IPS DF 19.7 (cell line): ENCODE measurements at regions not wholly inside any gene's neighbourhood (a gene's known extent, or its start where the extent isn't known, plus 50 kb on each side); places are given as distances from the start of the nearest gene placed in this dataset.
"Not testable (repeated sequence)": the region's sequence is repeated elsewhere in the genome, so short reads cannot be mapped to it uniquely, and the experiment has no call there.

Source experiments
- DNase-seq: peaks from one replicate; pipeline ENCODE4 v3.0.0-alpha.2; 2013; ENCODE audit warnings: low read depth, low spot score

DNA sequence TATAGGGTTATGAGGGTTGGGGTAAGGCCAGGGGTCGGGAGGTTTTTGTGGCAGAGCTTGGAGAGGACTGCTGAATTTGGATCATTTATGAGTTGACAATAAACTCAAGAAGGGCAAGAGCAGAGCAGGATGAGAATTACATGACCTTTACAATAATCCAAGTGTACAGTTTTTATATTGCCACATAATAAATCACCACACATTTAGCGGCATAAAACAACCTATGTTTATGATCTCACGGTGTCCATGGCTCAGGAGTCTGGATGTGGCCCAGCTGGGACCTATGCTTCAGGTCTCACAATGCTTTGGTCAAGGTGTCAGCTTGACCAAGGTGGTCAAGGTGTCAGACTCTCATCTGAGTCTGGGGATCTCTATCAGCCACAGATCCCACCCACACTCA lies 118.3 kb upstream of the WSCD1 start:
- no peak for DNase-seq

DNA sequence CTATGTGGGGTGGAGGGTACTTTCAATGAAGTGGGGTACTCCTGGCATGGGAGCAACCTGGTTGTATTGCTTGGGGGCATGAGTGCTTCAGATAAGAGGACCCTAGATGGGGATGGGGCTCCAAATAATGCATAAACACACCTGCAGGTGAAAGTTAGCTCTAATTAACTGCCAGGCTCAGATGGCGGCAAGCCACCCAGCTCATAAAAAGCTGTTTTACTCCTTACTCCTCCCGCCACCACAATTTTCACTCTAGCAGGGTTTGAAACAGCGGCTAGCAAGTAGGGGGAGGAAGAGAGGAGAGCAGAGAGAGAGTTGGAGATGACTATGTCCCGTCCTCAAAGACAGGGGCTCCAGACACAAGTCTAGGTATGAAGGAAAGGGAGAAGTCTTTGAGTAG lies 117.7 kb upstream of the WSCD1 start:
- no peak for DNase-seq

- DNase-seq, result no peak
These were observed 114.4 kb upstream of the WSCD1 start for GRCh38 chr17:5955764-5956163.

GRCh38 chr17:5958850-5959249 lies 111.3 kb upstream of the WSCD1 start:
- DNase-seq, result no peak

GRCh38 chr17:5962371-5962770 lies 107.8 kb upstream of the WSCD1 start:
- DNase-seq, result no peak

GRCh38 chr17:5971969-5972368 lies 98.2 kb upstream of the WSCD1 start:
- DNase-seq, result no peak

DNA sequence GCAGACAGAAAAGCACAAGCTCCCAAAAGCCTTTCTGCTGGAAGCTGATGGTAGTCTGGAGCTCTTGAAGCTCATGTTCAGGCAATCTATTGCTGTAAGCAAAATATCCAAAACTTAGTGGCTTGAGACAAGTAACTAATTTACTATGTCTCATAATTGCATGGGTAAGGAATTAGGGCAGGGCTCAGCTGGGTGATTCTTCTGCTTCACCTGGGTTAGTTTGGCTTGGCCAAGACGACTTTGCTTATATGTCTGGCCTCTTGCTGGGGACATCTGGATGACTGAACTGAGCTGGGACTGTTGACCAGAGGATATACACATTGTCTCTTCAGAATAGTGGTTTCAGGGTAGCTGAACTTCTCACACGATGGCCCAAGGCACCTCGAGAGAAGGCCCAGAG lies 96.8 kb upstream of the WSCD1 start:
- DNase-seq, result no peak

DNA sequence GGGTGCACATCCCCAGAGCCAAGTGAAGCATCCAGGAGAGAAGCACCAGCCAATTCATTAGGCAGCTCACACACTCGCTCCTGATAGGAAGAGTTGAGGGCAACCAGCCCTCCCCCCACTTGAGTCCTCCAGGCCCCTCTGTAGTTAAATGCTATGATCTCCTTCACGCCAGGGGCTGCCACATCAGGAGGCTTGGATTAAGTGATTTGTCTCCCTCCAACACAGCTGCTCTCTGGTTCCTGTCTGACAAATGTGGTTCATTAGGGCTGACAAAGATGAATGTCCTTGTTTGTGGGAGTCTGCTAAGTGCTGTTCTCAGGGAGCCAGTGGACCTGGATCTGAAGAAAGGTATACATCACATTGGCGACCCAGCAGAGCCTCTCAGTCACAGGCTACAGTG lies 94.5 kb upstream of the WSCD1 start:
- no peak for DNase-seq

- DNase-seq, result no peak
These were observed 93.9 kb upstream of the WSCD1 start for GRCh38 chr17:5976251-5976650.

- no peak for DNase-seq
These were observed 91.7 kb upstream of the WSCD1 start for GRCh38 chr17:5978496-5978895.

DNA sequence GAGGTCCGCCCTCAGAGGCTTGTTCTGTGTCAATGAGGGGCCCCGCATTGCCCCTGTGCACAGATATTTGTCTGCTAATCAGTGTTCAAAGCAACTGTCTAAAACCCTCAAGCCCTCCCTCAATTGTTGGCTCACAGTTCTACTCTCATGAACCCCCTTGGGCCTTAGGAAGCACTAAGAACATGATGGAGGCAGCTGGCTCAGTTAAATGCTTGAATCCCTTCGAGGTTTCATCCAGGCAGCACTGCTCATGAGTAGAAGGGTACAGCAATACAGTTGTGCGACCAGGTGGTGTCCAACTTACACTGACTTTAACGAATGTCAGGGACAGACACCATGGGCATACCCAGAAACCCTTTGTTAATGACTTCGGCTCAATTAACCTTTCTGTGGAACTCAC lies 89.2 kb upstream of the WSCD1 start:
- no peak for DNase-seq

DNA sequence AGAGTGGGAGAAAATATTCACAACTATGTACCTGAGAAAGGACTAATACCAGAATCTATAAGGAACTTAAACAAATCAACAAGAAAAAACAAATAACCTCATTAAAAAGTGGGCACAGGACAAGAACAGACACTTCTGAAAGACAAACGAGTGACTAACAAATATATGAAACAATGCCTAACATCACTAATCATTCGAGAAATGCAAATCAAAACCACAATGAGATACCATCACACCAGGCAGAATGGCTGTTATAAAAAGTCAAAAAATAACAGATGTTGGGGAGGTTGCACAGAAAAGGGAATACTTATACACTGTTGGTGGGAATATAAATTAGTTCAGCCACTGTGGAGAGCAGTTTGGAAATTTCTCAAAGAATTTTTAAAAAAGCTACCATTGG lies 83.5 kb upstream of the WSCD1 start:
- no peak for DNase-seq

DNA sequence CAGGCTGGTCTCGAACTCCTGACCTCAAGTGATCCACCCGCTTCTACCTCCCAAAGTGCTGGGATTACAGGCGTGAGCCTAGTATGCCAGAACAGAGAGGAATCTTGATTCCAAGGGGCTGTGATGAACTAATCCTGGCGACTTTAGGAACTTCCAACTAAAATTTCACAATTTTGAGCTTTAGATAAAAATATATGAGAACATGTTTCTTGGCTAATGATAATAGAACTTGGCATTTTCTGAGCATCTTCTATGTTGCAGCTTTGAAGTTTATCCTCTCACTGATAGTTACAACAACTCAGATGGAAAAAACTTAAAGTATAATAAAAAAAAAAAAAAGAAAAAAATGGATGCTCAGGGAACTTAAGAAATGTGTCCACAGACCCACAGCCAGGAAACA lies 69.8 kb upstream of the WSCD1 start:
- DNase-seq, result no peak

DNA sequence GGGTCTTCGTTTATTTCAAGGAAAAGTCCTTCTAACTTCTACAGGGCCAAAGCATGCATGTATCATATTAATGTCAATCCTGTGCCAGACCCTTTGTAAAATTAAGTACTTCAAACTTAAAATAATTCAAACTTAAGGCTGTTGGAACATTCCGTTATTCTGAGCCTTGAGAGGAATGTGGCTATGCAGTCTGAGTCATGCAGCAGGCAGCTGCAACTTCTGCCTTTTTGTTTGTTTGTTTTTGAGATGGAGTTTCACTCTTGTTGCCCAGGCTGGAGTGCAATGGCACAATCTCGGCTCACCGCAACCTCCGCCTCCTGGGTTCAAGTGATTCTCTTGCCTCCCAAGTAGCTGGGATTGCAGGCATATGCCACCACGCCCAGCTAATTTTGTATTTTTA lies 67.0 kb upstream of the WSCD1 start:
- DNase-seq, result not testable (repeated sequence)

GRCh38 chr17:6005939-6006338 lies 64.2 kb upstream of the WSCD1 start:
- DNase-seq, result no peak

DNA sequence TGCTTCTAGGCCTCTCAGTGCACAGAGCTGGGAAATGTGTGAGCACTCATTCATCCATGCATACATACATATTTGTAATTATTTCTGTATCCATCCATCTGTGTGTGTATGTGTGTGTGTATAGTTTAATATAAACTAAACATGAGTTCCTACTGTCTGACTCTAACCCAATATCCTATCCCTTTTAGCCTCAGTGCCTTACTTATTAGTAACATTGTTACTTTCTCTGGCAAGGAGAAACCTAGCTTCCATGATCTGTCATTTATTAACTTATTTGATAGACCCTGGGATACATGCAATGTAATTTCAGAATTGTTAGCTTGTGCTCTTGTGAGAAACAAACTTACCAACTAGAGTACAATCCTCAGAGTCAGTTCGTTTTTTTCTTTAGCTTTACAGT lies 59.0 kb upstream of the WSCD1 start:
- no peak for DNase-seq

GRCh38 chr17:6018788-6019187 lies 51.4 kb upstream of the WSCD1 start:
- DNase-seq, result no peak

GRCh38 chr17:6019959-6020358 lies 50.2 kb upstream of the WSCD1 start:
- DNase-seq, result no peak

- no peak for DNase-seq
These were observed 49.7 kb upstream of the WSCD1 start for GRCh38 chr17:6020376-6021010.
